Calu3 (cell line): ENCODE measurements at regions not wholly inside any gene's neighbourhood (a gene's known extent, or its start where the extent isn't known, plus 50 kb on each side); places are given as distances from the start of the nearest gene placed in this dataset.

Experiments
- BruUV-seq: library from RNA; stranded (reverse); fragments of 400-500 nt; replicated peaks from 2 replicates; lab custom pipeline; 2021; lab: Mats Ljungman, UMichigan
- CTCF ChIA-PET: fragments of 300-600 bp; sonication (Branson Sonifier 250); formaldehyde crosslinking; loops from one replicate; lab custom pipeline; 2022; ENCODE audit warnings: antibody characterized with exemption; lab: Charles Lee
- DNase-seq: peaks from one replicate; pipeline ENCODE4 v3.0.0; 2022
- H3K27ac Mint-ChIP-seq: one replicate; pipeline ENCODE4 v1.8.0; 2022; ENCODE audit warnings: mixed read lengths; ENCODE audit not compliant: unreplicated experiment
- H3K27me3 Mint-ChIP-seq: one replicate; pipeline ENCODE4 v1.8.0; 2022; ENCODE audit warnings: mixed read lengths; ENCODE audit not compliant: unreplicated experiment
- H3K36me3 Mint-ChIP-seq: one replicate; pipeline ENCODE4 v1.8.0; 2022; ENCODE audit warnings: mild to moderate bottlenecking, moderate library complexity, mixed read lengths; ENCODE audit not compliant: insufficient read depth, unreplicated experiment
- H3K4me1 Mint-ChIP-seq: one replicate; pipeline ENCODE4 v1.8.0; 2022; ENCODE audit warnings: mild to moderate bottlenecking, low read depth, mixed read lengths; ENCODE audit not compliant: unreplicated experiment
- H3K4me3 Mint-ChIP-seq: one replicate; pipeline ENCODE4 v1.8.0; 2022; ENCODE audit warnings: mild to moderate bottlenecking, low read depth, moderate library complexity, mixed read lengths; ENCODE audit not compliant: unreplicated experiment
- H3K9me3 Mint-ChIP-seq: one replicate; pipeline ENCODE4 v1.8.0; 2022; ENCODE audit warnings: low read depth, mixed read lengths; ENCODE audit not compliant: unreplicated experiment
- intact Hi-C: fragments of 100-400 bp; cut with micrococcal nuclease; formaldehyde crosslinking; loops from one replicate; pipeline ENCODE4 v1.10.0; 2022; ENCODE audit not compliant: unreplicated experiment
- TF ChIP-seq, protein P1 (sequence below): fragments of 200-600 bp; IDR thresholded peaks from one replicate; pipeline ENCODE4 v1.8.0; 2022; ENCODE audit warnings: antibody characterized with exemption; ENCODE audit not compliant: unreplicated experiment

DNA sequence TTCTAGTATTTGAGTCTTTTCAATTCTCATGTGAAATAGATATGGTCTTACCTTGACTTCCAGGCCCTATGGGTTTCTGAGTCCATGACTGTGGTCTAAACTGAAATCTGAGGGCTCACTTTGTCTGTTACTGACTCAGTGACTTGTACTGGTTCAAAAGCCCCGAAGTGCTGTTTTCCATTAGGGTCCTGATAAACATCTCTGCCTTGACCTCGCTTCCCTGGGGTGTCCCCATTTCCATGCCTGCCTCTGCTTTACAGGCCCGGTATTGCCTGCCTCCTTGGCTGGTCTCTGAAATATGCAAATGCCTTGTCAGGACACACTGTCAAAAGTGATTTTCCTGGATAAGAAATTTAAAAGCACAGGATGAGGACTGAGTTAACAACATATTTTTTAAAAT is 538.8 kb downstream of the SOCS6 start:
- TF ChIP-seq, protein P1, sequence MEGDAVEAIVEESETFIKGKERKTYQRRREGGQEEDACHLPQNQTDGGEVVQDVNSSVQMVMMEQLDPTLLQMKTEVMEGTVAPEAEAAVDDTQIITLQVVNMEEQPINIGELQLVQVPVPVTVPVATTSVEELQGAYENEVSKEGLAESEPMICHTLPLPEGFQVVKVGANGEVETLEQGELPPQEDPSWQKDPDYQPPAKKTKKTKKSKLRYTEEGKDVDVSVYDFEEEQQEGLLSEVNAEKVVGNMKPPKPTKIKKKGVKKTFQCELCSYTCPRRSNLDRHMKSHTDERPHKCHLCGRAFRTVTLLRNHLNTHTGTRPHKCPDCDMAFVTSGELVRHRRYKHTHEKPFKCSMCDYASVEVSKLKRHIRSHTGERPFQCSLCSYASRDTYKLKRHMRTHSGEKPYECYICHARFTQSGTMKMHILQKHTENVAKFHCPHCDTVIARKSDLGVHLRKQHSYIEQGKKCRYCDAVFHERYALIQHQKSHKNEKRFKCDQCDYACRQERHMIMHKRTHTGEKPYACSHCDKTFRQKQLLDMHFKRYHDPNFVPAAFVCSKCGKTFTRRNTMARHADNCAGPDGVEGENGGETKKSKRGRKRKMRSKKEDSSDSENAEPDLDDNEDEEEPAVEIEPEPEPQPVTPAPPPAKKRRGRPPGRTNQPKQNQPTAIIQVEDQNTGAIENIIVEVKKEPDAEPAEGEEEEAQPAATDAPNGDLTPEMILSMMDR = no peak
- H3K27me3 Mint-ChIP-seq = no peaks in the 10 kb centered on the region
- no peaks in the 10 kb centered on the region for H3K36me3 Mint-ChIP-seq
- CTCF ChIA-PET = no interaction called here
- DNase-seq = no peak
- no peak overlapping the region for H3K4me3 Mint-ChIP-seq
- H3K4me1 Mint-ChIP-seq = no peaks in the 10 kb centered on the region
- peaks cover 3% of the 10 kb centered on the region for H3K9me3 Mint-ChIP-seq
- H3K27ac Mint-ChIP-seq = no peak overlapping the region
- intact Hi-C loops = no loop called here
- no TSS peak for BruUV-seq

DNA sequence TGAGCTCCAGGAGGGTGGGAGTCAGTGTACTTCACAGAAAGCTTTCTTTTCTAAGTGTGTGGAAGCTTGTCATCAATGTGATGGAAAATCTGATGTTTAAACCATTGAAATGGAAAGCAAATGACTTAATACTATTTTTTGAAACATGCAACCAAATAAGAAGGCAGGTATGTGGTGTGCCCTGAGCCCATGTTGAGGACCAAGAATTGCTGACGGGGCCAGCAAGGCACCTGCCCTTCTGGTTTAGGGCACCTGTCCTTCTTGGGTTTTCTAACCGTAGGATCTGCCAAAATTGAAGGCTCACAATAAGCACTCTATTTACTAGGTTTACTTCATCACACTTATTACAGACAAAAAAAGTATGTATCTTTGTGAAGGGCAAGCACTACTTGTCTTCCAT is 537.7 kb downstream of the SOCS6 start:
- Mint-ChIP-seq H3K4me3 (no peak overlapping the region), H3K4me1 (no peaks in the 10 kb centered on the region), H3K27me3 (no peaks in the 10 kb centered on the region), H3K9me3 (peaks cover 3% of the 10 kb centered on the region), H3K27ac (no peak overlapping the region), H3K36me3 (no peaks in the 10 kb centered on the region)
- intact Hi-C loops = no loop called here
- no TSS peak for BruUV-seq
- CTCF ChIA-PET = interaction anchor here (0.6 kb wide), 2 partner anchors 11 to 630 kb away, joined by 4 to 5 read pairs; no protein-coding TSS in a partner anchor
- TF ChIP-seq, protein P1 = no peak
- no peak for DNase-seq

DNA sequence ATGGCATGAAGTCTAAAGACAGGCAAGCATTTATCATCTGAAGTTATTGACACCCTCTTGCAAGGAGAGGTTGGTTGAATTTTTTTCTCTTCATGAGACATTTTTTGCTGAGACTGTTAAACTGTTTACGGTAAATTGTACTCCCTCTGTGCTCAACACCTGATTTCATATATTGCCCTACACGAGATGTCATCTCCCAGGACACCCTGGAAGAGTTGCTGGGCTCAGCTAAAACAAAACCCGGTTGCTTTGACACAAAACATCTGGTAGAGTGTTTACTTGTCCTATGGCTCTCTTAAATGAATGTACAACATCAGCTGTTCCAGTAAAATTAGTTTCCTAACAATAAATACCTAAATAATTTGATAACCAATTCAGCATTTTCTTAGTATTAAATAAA is 533.8 kb downstream of the SOCS6 start:
- Mint-ChIP-seq H3K4me3 (no peak overlapping the region), H3K27me3 (no peaks in the 10 kb centered on the region), H3K36me3 (no peaks in the 10 kb centered on the region), H3K27ac (no peak overlapping the region), H3K4me1 (no peaks in the 10 kb centered on the region), H3K9me3 (no peaks in the 10 kb centered on the region)
- intact Hi-C loops = no loop called here
- TF ChIP-seq, protein P1 = no peak
- BruUV-seq = no TSS peak
- CTCF ChIA-PET = no interaction called here
- no peak for DNase-seq

DNA sequence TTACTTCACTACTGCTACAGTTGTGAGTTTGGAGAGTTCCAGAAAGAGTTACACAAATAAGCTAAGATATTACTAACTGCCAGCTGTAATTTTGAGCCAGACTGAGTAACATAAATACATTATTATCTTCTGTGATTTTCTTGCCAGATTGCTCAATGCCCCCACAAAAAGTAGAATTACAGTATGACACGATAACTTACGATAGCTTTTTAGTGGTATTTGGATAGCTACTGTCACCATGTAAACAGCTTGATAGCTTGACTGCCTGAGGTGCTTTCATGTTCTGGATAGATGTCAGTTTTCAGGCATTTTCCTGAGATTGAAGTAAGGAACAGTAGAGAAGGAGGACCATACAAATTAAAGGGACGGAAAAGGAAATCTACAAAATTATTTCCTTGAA is 533.3 kb downstream of the SOCS6 start:
- no TSS peak for BruUV-seq
- Mint-ChIP-seq H3K27me3 (no peaks in the 10 kb centered on the region), H3K36me3 (no peaks in the 10 kb centered on the region), H3K9me3 (no peaks in the 10 kb centered on the region), H3K4me3 (no peak overlapping the region), H3K27ac (no peak overlapping the region), H3K4me1 (no peaks in the 10 kb centered on the region)
- no peak for DNase-seq
- intact Hi-C loops = no loop called here
- TF ChIP-seq, protein P1 = no peak
- CTCF ChIA-PET = no interaction called here
